GM19035 (cell line): ENCODE measurements at regions not wholly inside any gene's neighbourhood (a gene's known extent, or its start where the extent isn't known, plus 50 kb on each side); places are given as distances from the start of the nearest gene placed in this dataset.

Experiments used
- ATAC-seq: cut with Tn5 transposase; IDR thresholded peaks from one replicate; pipeline ENCODE4 v1.9.1; 2021; ENCODE audit not compliant: unreplicated experiment

- ATAC-seq = no peak
These were observed 130.2 kb upstream of the SESN3 start for GRCh38 chr11:95361180-95361579.

GRCh38 chr11:95360377-95361075 is 129.5 kb upstream of the SESN3 start:
- no peak for ATAC-seq

- no peak for ATAC-seq
These were observed 128.8 kb upstream of the SESN3 start for GRCh38 chr11:95359756-95360155.

- ATAC-seq = no peak
These were observed 128.3 kb upstream of the SESN3 start for GRCh38 chr11:95359341-95359663.

- ATAC-seq = no peak
These were observed 127.7 kb upstream of the SESN3 start for GRCh38 chr11:95358511-95359340.

- no peak for ATAC-seq
These were observed 123.3 kb upstream of the SESN3 start for GRCh38 chr11:95354304-95354703.

- no peak for ATAC-seq
These were observed 122.7 kb upstream of the SESN3 start for GRCh38 chr11:95353706-95354105.

- no peak for ATAC-seq
These were observed 121.8 kb upstream of the SESN3 start for GRCh38 chr11:95352733-95353346.

- no peak for ATAC-seq
These were observed 118.4 kb upstream of the SESN3 start for GRCh38 chr11:95349345-95349942.

GRCh38 chr11:95346265-95346664 is 115.3 kb upstream of the SESN3 start:
- no peak for ATAC-seq

- no peak for ATAC-seq
These were observed 114.6 kb upstream of the SESN3 start for GRCh38 chr11:95345651-95346050.

GRCh38 chr11:95344932-95345642 is 114.1 kb upstream of the SESN3 start:
- ATAC-seq = no peak

GRCh38 chr11:95341221-95341620 is 110.2 kb upstream of the SESN3 start:
- ATAC-seq = no peak

- peak; percentile 44 for ATAC-seq
These were observed 108.3 kb upstream of the SESN3 start for GRCh38 chr11:95339086-95339901.

- no peak for ATAC-seq
These were observed 107.5 kb upstream of the SESN3 start for GRCh38 chr11:95338430-95338991.

- peak; percentile 14 for ATAC-seq
These were observed 107.0 kb upstream of the SESN3 start for GRCh38 chr11:95337972-95338429.

- ATAC-seq = peak; percentile 86
These were observed 106.4 kb upstream of the SESN3 start for GRCh38 chr11:95337175-95337957.

- ATAC-seq = no peak
These were observed 105.0 kb upstream of the SESN3 start for GRCh38 chr11:95335989-95336388.

GRCh38 chr11:95331161-95331560 is 100.2 kb upstream of the SESN3 start:
- no peak for ATAC-seq
